HG03095 (cell line): ENCODE measurements at regions not wholly inside any gene's neighbourhood (a gene's known extent, or its start where the extent isn't known, plus 50 kb on each side); places are given as distances from the start of the nearest gene placed in this dataset.
"Not testable (repeated sequence)": the region's sequence is repeated elsewhere in the genome, so short reads cannot be mapped to it uniquely, and the experiment has no call there.

Experiments
- ATAC-seq: cut with Tn5 transposase; IDR thresholded peaks from one replicate; pipeline ENCODE4 v1.9.1; 2021; ENCODE audit warnings: moderate library complexity; ENCODE audit not compliant: unreplicated experiment

DNA sequence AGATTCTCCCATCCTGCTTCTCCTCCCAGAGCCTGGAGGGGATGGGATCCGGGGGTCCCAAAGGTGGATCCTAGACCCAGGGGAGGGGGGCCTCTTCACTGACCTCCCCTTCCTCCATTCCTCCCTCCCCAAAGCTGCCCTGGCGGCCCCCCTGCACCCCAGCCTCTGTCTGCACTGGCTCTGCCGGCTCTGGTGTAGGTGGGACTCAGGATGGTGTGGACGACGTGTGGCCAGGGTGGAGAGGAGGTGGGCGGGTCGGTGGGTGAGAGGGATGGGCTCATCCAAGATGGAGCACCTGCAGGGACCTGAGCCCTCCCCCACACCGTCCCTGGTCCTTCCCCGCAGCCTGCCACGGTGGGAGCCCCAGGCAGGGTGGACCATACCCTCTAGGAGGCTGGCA, 355.6 kb downstream of the TMEM121 start:
- not testable (repeated sequence) for ATAC-seq

DNA sequence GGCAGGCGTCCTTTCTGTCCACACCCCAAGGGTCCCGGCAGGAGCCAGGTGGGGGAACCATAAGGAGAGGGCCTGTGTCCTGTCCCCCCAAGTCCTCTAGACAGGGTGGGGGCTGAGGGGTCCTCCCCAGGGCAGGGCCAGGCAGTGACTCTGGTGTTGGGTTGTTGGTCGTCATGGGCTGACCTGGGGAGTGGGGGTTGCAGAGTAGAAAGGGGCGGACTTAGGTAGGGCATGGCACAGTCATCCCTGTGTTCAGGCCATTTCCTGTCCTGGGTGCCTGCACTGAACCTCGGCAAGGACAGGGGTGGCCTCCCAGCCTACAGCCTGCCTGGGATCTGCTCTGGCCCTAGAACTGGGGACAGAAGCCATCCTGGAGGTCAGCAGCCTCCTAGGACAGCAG, 356.2 kb downstream of the TMEM121 start:
- no peak for ATAC-seq

GRCh38 chr14:105883066-105884005, 357.0 kb downstream of the TMEM121 start:
- no peak for ATAC-seq

DNA sequence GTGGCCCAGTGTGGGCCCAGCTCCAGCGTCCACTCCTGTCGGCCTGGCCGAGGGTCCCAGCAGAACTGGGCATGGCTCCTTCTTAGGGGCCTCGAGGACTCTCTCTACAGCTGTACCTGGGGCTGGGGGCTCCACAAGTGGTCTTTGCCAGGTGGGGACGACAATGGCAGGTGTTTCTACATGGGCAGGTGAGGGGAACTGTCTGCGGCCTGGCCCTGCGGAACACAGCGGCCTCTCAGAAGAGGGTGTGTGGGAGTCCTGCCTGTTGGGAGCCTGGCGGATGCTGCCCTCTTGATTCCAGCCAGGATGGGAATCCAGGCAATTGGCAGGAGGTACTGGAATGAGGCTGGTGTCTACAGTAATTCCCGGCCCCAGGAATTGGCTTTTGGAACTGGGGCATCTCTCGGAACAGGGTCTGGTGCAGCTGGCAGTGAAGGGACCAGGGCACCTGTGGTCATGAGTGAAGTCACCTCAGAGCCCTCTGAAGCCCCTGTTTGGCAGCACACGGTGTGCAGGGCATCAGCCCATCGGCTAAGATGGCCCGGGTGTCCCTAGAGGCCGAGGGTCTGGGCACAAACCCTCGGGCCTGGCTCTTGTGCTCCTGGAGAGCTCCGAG, 357.9 kb downstream of the TMEM121 start:
- not testable (repeated sequence) for ATAC-seq

GRCh38 chr14:105884808-105885281, 358.5 kb downstream of the TMEM121 start:
- ATAC-seq: no peak

DNA sequence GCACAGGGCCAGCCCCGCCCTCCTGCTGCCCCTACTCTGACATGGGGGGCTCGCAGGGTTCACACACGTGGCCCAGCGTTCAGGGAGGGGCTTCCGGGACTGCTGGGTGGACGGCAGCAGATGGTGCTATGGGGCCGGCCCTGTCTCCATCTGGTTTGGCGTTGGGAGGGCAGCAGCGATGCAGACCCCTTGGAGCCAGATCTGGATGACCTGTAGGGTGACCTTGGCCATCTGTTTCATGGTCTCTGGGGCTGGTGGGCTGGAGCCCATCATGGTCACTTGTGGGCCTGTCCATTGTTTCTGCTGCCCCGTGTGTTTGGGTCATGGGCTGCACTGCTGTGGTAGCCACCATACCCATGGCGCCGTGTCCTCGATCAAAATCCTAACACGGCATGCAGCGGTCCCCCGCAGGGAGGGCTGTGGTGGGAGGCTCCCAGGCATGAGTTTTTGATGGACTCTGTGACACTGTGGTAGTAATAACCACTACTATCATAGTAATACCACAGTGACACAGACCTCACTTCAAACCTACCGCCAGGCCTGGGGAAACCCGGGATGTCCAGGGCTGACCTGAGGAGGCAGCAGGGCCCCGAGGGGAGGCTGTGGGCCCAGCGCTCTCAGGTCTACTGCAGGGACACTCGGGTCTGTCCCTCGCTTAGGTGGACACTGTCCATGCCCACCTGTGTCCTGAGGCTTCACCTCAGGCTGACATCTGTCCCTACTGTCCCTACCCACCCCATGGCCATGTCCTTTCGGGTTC, 359.4 kb downstream of the TMEM121 start:
- no peak for ATAC-seq

- ATAC-seq: not testable (repeated sequence)
Measured at GRCh38 chr14:105886791-105887191, 360.4 kb downstream of the TMEM121 start.

DNA sequence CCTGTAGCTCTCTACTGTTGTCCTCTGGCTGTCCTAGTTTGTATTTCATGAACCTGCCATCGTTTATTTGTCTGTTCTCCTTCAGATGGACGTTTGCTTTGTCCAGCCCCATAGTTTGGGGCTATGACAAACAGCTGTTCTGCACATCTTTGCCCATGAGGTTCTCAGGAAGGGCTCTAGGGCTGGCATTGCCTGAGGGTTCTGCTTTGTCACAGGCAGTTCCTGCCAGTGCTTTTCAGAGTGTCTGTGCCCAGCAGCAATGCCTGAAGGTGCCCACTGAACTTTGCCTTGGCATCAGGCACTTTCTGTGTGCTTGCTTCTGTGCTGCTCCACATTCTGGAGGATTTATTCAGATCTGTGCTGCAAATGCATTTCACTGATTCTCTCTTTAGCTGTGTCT, 361.3 kb downstream of the TMEM121 start:
- no peak for ATAC-seq

DNA sequence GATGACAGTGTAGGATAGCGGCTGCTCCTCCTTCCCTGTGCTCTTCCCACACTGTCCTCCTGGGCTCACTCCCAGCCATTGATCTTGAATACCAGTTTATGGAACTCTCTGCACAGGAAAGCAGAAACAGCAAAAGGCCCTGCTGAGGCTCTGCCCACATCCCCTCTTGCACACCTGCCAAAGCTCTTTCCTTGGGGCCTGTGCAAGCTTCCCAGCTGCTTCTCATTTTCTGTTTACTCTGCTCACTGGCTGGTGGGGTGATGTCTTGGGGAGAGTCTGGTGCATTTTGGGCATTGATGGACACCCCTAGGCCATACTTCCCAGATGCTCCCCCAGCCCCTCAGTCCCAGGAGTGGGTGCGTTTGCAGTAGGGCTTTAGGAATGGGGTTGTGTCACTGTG, 361.8 kb downstream of the TMEM121 start:
- ATAC-seq: no peak

- no peak for ATAC-seq
Measured at GRCh38 chr14:105888784-105889665, 362.6 kb downstream of the TMEM121 start.

- ATAC-seq: no peak
Measured at GRCh38 chr14:105889666-105890473, 363.5 kb downstream of the TMEM121 start.

DNA sequence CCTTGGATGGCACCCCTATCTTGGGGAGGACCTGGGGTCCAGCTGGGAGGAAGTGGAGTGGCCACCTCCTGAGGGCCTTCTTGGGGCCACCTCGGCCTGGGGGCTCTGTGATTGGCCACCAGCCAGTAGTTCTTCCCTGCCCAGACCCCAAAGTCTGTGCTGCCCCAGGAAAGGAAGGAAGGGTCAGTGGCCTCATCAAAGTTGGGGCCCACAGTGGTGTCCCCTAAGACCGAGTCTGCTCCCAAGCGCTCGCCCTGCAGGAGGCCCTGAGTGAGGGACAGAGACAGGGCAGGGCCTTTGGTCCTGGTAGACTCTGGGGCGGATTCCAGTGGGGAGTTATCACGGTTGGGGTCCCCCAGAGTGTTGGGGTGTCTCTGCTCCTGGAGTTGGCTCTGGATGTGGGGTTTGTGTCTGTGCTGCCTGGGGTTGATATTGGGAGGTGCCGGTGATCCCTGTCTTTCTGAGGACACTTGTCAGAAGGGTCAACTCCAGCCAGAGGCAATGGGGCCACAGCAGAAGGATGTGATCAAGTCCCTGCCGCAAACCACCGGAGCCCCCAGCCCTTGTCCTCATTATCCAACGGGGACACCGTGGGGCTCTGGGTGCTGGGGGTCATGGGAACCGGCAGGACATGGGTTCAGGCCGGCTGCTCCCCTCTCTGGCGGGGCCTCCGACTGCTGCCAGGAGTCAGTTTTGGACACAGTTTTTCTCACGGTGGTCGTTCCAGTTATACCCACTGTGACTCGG, 364.3 kb downstream of the TMEM121 start:
- no peak for ATAC-seq

GRCh38 chr14:105891221-105891602, 364.8 kb downstream of the TMEM121 start:
- ATAC-seq: no peak

GRCh38 chr14:105891631-105892452, 365.5 kb downstream of the TMEM121 start:
- ATAC-seq: no peak

DNA sequence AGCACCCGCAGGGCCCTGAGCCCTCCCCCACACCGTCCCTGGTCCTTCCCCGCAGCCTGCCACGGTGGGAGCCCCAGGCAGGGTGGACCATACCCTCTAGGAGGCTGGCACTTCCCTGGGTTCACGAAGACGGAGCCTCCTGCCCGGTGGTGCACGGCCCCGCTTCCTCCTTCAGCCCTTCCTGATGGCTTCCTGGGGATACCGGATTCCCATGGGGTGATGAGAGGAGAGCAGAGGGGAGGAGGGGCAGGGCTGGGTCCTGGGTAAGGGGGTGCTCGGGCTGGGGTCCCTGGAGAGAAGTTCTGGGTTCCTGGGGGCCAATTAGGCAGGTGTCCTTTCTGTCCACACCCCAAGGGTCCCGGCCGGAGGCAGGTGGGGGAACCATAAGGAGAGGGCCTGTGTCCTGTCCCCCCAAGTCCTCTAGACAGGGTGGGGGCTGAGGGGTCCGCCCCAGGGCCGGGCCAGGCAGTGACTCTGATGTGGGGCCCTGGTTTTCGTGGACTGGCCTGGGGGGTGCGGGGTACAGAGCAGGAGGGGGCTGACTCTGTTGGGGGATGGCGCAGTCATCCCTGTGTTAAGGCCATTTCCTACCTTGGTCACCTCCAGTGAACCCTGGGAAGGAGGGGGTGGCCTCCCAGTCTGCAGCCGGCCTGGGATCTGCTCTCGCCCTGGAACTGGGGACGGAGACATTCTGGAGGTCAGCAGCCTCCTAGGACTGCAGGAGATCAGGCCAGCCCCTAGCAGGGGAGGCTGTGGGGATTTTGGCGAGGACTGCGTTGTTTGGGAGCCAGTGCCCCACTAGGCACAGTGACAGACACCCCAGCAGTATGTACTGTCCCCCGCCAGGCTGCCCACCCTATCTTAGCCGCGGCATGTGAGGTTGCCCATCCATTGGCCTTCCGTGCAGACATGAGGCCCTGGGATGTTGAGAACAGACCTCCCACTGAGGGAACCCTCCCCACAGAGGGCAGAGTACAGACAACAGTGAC, 366.4 kb downstream of the TMEM121 start:
- ATAC-seq: not testable (repeated sequence)

DNA sequence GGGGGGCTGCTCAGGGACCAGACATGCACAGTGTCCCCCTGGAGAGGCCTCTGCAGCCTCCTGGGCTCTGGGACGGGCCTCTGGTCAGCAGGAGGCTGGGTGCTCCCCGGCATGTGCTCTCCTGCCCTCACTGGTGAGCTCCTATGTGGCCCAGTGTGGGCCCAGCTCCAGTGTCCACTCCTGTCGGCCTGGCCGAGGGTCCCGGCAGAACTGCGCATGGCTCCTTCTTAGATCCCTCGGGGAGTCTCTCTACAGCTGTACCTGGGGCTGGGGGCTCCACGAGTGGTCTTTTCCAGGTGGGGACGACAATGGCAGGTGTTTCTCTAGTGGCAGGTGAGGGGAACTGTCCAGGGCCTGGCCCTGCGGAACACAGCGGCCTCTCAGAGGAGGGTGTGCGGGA, 367.3 kb downstream of the TMEM121 start:
- not testable (repeated sequence) for ATAC-seq
